GM18520 (cell line): ENCODE measurements at regions not wholly inside any gene's neighbourhood (a gene's known extent, or its start where the extent isn't known, plus 50 kb on each side); places are given as distances from the start of the nearest gene placed in this dataset.
"Not testable (repeated sequence)": the region's sequence is repeated elsewhere in the genome, so short reads cannot be mapped to it uniquely, and the experiment has no call there.

Source experiments
- ATAC-seq: cut with Tn5 transposase; IDR thresholded peaks from one replicate; pipeline ENCODE4 v1.9.1; 2021; ENCODE audit not compliant: unreplicated experiment

GRCh38 chr4:82097504-82097903 lies 276.3 kb downstream of the HNRNPD start:
- no peak for ATAC-seq

DNA sequence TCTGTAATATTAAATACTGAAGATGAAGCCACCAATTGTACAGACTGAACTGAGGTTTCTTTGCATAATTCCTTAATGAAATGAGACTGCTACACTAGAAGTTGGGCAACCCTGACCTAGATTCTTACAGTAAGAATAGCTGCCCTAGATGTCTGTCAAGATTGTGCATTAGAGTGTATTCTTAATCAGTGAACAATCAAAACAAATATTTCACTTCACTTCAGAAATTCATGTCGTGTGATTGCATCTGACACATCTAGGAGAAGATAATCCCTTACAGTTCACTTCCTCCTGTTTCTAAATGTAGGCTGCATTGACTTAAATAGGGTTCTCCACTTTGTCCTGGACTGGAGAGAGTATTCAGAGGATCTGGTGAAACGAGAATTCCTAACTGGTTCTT lies 283.1 kb downstream of the HNRNPD start:
- ATAC-seq, result no peak

DNA sequence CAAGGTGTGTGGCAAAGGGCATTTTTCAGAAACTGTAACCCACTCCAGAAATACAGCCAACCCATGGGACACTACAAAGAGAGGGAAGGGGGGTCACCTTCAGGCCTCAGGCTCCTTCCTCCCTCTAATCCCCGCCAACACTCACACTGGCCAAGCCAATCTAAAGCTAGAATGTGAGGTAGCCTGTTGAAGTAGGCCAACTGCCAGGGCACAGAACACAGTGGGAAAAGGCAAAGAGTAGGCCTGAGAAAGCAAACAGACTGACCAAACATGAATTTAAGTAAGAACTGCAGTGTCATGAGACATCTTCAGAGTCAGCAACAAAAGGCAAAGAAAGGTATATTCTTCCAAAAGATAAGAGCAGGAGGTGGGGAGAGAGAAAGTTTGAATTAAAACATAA lies 289.0 kb downstream of the HNRNPD start:
- no peak for ATAC-seq

GRCh38 chr4:82077471-82077995 lies 296.3 kb downstream of the HNRNPD start:
- not testable (repeated sequence) for ATAC-seq

DNA sequence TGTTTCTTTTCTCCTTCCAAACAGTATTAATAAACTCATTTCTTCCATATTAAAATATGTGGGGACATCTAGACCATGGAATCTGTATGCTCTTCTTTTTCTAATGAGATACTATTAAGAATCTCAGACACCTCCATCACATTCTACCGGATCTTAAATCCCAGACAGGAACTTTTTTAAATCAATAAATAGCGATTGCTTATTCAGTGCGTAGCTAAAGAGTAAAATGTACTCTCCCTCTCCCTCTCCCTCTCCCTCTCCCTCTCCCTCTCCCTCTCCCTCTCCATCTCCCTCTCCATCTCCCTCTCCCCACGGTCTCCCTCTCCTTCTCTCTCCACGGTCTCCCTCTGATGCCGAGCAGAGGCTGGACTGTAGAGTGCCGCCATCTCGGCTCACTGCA lies 297.0 kb downstream of the HNRNPD start:
- ATAC-seq, result no peak

DNA sequence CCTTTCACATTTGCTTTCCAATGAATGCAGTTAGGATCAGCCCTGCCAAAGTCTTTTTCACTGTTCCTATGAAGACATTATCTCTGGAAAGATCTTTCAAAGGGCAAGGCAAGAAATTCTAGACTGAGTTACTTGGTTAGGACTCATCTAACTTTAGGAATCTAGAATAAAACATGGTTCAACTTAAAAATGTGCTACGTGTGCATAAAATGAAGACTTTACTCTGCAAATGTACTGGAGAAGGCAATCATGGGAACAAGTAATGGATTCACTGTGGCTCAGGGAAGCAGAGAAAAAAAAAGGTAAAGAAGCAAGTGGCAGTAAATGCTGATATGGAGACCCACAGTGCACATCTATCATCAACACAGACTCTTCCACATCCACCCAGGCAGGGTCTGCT lies 297.4 kb downstream of the HNRNPD start:
- no peak for ATAC-seq

DNA sequence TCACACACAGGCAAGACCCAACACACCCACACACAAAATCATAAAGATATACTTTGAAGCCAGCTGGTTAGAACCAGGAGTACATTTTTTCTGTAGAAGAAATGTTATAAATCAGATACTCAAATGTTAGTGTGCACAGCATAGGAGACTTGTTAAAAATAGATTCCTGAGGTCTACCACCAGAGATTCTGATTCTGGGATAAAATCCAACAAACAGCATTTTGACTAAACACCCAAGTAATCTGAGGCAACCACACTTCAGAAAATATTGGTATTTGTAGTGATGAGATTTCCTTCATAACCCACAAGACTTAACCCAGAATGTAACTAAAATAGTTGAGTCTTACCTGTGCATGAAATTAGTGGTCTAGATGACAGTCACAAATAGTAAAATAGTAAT lies 301.8 kb downstream of the HNRNPD start:
- no peak for ATAC-seq

DNA sequence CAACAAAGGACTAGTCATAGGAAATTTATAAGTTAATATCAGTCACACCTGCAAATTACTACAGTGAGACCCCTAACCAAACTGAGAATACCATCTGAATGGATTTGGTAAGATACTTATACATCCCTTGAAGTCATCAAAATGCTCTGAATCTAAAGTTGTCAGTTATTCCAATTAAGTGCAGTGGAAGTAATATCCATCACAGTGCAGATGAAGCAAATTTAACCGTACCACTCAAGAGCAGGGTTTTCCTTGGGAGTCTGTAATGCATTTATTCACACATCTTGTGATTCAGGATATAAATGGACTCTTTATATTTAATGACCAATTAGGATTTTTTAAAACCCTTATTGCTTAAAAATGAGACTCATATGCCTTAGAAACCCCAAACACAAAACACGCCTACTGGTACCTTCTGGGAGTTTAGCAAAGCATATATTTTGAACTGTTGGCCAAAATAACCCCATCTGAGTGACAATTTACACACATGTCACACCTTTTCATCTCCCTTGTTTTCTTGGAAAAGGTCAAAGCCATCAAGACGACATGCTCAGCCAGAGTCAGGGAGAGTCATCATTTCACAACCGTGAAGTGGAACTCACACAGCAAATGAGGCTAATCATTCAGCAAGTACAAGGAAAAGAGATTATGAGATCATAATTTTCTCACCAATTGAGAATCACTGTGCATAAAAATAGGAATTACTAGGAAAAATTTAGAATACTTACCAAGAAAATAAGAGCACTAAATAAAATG lies 303.7 kb downstream of the HNRNPD start:
- no peak for ATAC-seq

DNA sequence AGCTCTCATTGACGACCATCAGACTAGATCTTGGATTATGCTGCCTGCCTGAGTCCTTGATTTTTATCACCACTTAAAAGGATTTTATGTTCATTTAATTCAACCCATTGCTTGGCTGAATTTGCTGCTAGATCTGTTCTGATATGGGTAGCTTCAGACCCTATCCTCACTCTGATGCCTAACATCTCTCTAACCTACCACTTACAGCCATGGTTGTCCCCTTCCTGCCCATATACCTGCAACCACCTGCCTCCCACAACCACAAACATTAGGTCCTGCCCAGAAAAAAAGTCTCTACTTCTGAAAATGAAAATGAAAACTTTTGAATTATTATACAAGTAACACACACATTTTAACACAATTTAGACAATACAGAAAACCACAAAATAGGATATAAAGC lies 310.8 kb downstream of the HNRNPD start:
- ATAC-seq, result no peak

- ATAC-seq, result no peak
These were observed 315.7 kb downstream of the HNRNPD start for GRCh38 chr4:82057990-82058544.

GRCh38 chr4:82055156-82055555 lies 318.6 kb downstream of the HNRNPD start:
- no peak for ATAC-seq

DNA sequence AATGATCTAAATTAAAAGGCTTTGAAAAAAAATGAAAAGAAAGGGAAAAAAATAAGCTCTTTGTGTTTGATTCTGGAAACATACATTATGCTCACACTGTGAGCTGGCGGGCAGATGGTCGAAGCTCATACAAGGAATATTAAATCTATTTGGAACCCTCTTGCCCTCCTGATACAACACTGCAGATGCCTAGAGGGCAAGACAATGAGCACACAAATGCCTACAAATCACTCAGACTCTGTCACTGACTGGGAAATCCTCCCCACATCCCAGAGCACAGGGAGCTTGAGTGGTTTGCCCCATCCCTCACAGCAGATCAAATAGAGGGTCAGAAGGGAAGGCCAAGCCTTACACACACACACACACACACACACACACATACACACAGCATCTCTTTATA lies 320.4 kb downstream of the HNRNPD start:
- no peak for ATAC-seq

- no peak for ATAC-seq
These were observed 323.0 kb downstream of the HNRNPD start for GRCh38 chr4:82050796-82051195.

GRCh38 chr4:82049294-82049693 lies 324.5 kb downstream of the HNRNPD start:
- ATAC-seq, result no peak

- no peak for ATAC-seq
These were observed 326.1 kb downstream of the HNRNPD start for GRCh38 chr4:82047731-82048130.

DNA sequence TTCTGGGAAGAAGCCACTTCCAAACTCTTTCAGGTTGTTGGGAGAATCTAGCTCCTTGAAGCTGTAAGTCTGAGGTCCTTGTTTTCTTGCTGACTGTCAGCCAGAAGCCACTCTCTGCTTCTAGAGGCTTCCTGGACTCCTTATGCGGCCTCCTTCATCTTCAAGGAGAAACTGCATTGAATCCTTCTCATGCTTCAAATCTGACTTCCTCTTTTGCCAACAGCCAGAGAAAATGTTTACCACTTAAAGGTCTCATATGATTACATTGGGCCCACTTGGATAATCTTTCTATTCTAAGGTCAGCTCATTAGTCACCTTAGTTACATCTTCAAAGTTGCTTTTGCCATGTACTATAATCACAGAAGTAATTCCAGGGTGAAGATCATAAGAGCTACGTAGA lies 327.0 kb downstream of the HNRNPD start:
- no peak for ATAC-seq

- no peak for ATAC-seq
These were observed 328.5 kb downstream of the HNRNPD start for GRCh38 chr4:82045267-82045666.

DNA sequence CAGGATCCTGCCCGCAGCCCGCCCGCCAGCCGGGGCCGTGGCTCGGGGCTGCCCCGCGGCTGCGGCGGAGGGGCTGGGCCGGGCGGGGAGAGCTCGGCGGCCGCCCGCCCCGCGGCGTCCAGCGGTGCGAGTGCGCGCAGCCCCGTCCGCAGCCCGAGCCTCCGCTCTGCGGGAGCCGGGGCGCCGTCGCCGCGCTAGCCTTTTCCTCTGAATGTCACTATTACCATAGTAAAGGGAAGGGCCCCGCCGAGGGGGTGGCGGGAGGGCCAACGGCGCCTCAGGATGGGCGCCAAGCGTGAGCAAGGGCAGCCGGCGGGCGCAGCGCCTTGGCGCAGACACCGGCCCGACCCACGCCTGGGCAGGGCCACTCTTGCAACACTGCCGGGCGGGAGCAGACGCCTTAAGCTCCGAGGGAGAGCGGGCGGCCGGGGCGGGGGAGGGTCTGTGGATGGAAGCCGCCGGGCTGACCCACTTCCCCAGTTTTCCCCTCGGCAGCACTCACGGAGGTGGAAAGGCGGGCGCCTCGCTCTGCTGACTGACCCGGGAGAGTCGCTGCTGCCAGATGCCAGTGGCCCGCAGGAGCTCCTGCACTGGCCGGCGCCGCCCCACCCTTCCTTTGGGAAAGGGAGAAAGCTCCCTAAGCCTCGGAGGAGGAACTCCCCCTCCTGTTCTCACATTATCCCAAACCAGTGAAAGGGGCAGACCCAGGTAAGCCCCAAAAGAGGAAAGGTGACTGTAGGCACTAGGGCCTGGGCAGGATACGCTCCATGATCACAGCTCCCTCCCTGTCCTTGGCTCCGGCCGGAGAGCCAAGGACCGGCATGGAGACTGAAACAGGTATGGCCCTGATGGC lies 329.4 kb downstream of the HNRNPD start:
- ATAC-seq, result no peak

DNA sequence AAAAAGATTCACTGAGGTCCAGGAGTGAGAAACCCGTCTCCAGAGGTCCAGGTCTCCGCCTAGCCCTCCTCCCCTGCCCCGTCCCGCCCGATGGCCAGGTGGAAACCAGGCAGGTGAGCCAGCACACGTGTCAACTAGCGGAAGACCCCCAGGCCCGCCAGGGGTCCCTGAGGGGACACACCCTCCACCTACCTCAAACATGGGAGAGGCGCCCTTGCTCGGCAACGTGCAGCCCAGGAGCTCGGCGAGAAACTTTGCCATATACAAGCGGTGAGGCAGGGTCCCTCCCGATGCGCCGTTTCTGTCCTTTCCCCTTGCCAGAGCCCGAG lies 330.0 kb downstream of the HNRNPD start:
- ATAC-seq, result no peak

GRCh38 chr4:82043081-82043808 lies 330.5 kb downstream of the HNRNPD start:
- no peak for ATAC-seq

DNA sequence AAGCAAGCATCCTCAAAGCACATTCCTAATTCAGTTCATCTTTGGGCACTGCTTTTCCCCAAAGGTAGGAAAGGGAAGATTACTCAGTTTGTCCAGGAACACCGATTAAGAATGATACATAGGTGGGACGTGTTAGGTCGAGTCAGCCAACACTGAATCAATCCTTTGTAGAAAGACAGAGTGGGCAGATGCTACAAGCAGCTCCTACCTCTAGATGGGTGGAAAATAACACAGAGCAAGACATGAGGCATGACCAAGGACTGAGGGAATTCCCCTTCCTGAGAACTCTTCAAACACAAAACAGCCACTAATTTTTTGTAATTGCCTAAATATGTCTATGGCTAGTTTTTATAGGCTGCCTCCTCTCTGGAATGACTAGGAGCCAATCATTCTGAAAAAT lies 331.7 kb downstream of the HNRNPD start:
- no peak for ATAC-seq
